GM23338 (cell line): ENCODE measurements at regions not wholly inside any gene's neighbourhood (a gene's known extent, or its start where the extent isn't known, plus 50 kb on each side); places are given as distances from the start of the nearest gene placed in this dataset.

Source experiments
- ATAC-seq: fragments of 200-7000 bp; cut with Tn5 transposase; 3 replicates; pipeline ENCODE4 v1.9.1; 2020
- DNase-seq: peaks from one replicate; pipeline ENCODE4 v3.0.0-alpha.2; 2015; ENCODE audit warnings: low spot score
- H2AFZ ChIP-seq: fragments of 200-600 bp; sonication (generic); 2 replicates; pipeline ENCODE4 v1.8.0; 2016; ENCODE audit warnings: antibody characterized with exemption, mild to moderate bottlenecking, moderate library complexity
- H3F3A ChIP-seq: fragments of 200-600 bp; sonication (generic); replicated peaks from 2 replicates; pipeline ENCODE4 v1.8.0; 2017; ENCODE audit warnings: antibody characterized with exemption, mixed run types, low read depth
- H3K27ac ChIP-seq: fragments of 200-600 bp; sonication (generic); 2 replicates; pipeline ENCODE4 v1.6.1; 2016; ENCODE audit warnings: low read depth
- H3K27me3 ChIP-seq: fragments of 200-600 bp; sonication (generic); 2 replicates; pipeline ENCODE4 v1.8.0; 2016; ENCODE audit warnings: mild to moderate bottlenecking, mixed run types, moderate library complexity; ENCODE audit not compliant: insufficient read depth
- H3K36me3 ChIP-seq: fragments of 200-600 bp; sonication (generic); 2 replicates; pipeline ENCODE4 v1.8.0; 2016; ENCODE audit warnings: mild to moderate bottlenecking; ENCODE audit not compliant: insufficient read depth
- H3K4me1 ChIP-seq: fragments of 200-600 bp; sonication (generic); 2 replicates; pipeline ENCODE4 v1.8.0; 2016; ENCODE audit warnings: mild to moderate bottlenecking, moderate library complexity; ENCODE audit not compliant: insufficient read depth
- H3K4me2 ChIP-seq: fragments of 200-600 bp; sonication (generic); 2 replicates; pipeline ENCODE4 v1.7.1; 2017; ENCODE audit warnings: mixed run types
- H3K4me3 ChIP-seq: fragments of 200-600 bp; sonication (generic); 2 replicates; pipeline ENCODE4 v1.6.1; 2016; ENCODE audit warnings: mixed run types
- H3K79me2 ChIP-seq: fragments of 200-600 bp; sonication (generic); replicated peaks from 2 replicates; pipeline ENCODE4 v1.8.0; 2017; ENCODE audit warnings: mild to moderate bottlenecking; ENCODE audit not compliant: insufficient read depth
- H3K9me2 ChIP-seq: fragments of 200-600 bp; sonication (generic); 2 replicates; pipeline ENCODE4 v1.8.0; 2017; ENCODE audit not compliant: insufficient read depth
- H4K20me1 ChIP-seq: fragments of 200-600 bp; sonication (generic); replicated peaks from 2 replicates; pipeline ENCODE4 v1.8.0; 2017; ENCODE audit warnings: mild to moderate bottlenecking; ENCODE audit not compliant: insufficient read depth
- H3K27ac Mint-ChIP-seq: 2 replicates; pipeline ENCODE4 v1.8.0; 2020; ENCODE audit warnings: inconsistent platforms, mild to moderate bottlenecking, moderate library complexity, mixed read lengths
- H3K27me3 Mint-ChIP-seq: 3 replicates; pipeline ENCODE4 v1.8.0; 2022; ENCODE audit warnings: low read depth, mild to moderate bottlenecking, moderate library complexity, mixed read lengths, inconsistent platforms; ENCODE audit not compliant: insufficient read depth, poor library complexity
- H3K36me3 Mint-ChIP-seq: 3 replicates; pipeline ENCODE4 v1.8.0; 2021; ENCODE audit warnings: low read depth, mild to moderate bottlenecking, inconsistent platforms, moderate library complexity, mixed read lengths
- H3K4me1 Mint-ChIP-seq: 3 replicates; pipeline ENCODE4 v1.8.0; 2020; ENCODE audit warnings: mild to moderate bottlenecking, inconsistent platforms, mixed read lengths
- H3K4me3 Mint-ChIP-seq: 3 replicates; pipeline ENCODE4 v1.8.0; 2021; ENCODE audit warnings: moderate library complexity, mild to moderate bottlenecking, inconsistent platforms, mixed read lengths
- H3K9me3 Mint-ChIP-seq: 3 replicates; pipeline ENCODE4 v1.8.0; 2020; ENCODE audit warnings: moderate library complexity, mild to moderate bottlenecking, inconsistent platforms, mixed read lengths
- CREB1 ChIP-seq: fragments of 250-450 bp; sonication (Bioruptor Pico); IDR thresholded peaks from 2 replicates; pipeline ENCODE4 v1.5.0; 2020; ENCODE audit warnings: low read depth, mild to moderate bottlenecking, moderate library complexity
- EZH2 ChIP-seq: fragments of 200-600 bp; sonication (generic); IDR thresholded peaks from one replicate; pipeline ENCODE4 v1.8.0; 2017; ENCODE audit warnings: antibody characterized with exemption, mild to moderate bottlenecking, low read depth; ENCODE audit not compliant: unreplicated experiment
- EZH2phosphoT487 ChIP-seq: fragments of 200-600 bp; sonication (generic); IDR thresholded peaks from one replicate; pipeline ENCODE4 v1.8.1; 2018; ENCODE audit warnings: antibody characterized with exemption; ENCODE audit not compliant: unreplicated experiment
- NANOG ChIP-seq: IDR thresholded peaks from 2 replicates; pipeline ENCODE4 v1.6.1; 2016; ENCODE audit warnings: antibody characterized with exemption, borderline replicate concordance
- STAT1 ChIP-seq: IDR thresholded peaks from one replicate; pipeline ENCODE4 v1.6.1; 2016; ENCODE audit warnings: antibody characterized with exemption; ENCODE audit not compliant: unreplicated experiment
- ZNF114 ChIP-seq: fragments of 250-450 bp; sonication (Bioruptor Pico); IDR thresholded peaks from 2 replicates; pipeline ENCODE4 v1.5.0; 2020; ENCODE audit warnings: mild to moderate bottlenecking, moderate library complexity
- ZNF331 ChIP-seq: fragments of 250-450 bp; sonication (Bioruptor Pico); IDR thresholded peaks from 2 replicates; pipeline ENCODE4 v1.5.0; 2020; ENCODE audit warnings: low read depth, mild to moderate bottlenecking, moderate library complexity
- TF ChIP-seq, protein P1 (sequence below), 2 experiments: fragments of 200-600 bp in 1 of 2; sonication (generic) in 1 of 2; conservative IDR thresholded peaks; 2 replicates each; pipeline versions ENCODE4 v1.5.1 to v1.6.1; 2016 to 2017; ENCODE audit warnings: antibody characterized with exemption in 2 of 2, low read depth in 2 of 2, mild to moderate bottlenecking in 2 of 2, moderate library complexity in 1 of 2
- TF ChIP-seq, protein P2 (sequence below): IDR thresholded peaks from 2 replicates; pipeline ENCODE4 v1.6.1; 2016; ENCODE audit warnings: antibody characterized with exemption

DNA sequence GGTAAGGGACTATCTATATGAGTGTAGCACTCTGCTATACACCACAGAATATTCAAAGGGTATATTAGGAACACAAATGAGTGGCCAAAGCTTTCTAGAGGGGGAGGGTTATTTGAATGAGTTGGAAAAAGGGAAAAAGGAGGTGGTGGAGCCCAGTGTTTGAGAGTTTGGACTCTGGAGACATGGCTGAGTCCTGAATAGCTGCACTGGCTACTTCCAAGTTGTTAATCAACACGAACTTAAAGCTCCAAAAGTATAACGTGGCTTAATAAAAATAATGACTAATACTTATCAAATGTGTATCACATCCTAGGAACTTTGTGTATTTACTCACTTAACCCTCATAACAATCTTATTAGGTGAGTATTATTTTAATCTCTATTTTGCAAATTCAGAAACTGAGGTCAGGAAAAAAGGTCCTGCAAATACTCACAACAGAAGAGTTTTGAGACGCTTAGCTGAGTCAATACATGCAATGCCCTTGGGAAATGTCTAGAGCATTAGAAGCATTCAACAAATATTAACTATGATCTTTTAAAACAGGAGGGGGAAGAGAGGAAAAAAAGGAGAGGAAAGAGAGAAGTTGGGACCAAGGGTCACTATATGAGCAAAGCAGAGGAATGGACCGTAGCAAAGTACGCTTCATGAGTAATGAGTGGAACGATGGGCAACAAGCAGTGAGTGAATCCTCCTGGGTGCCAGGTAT is 189.5 kb upstream of the HMGA2 start:
- H3K9me2 ChIP-seq = 0 out of 2 replicates have a peak, but pooled peaks cover 3% of the 10 kb centered on the region
- Mint-ChIP-seq H3K27me3 (peaks cover 1% of the 10 kb centered on the region), H3K36me3 (no peaks in the 10 kb centered on the region), H3K4me3 (no peak overlapping the region), H3K27ac (no peak overlapping the region), H3K4me1 (peaks cover 5% of the 10 kb centered on the region; the same call in 2 of the 3 replicates), H3K9me3 (no peaks in the 10 kb centered on the region)
- no peak overlapping the region for H3K27ac ChIP-seq
- no peak overlapping the region for H3K4me2 ChIP-seq
- DNase-seq (no peak), ATAC-seq (no peak)
- no peaks in the 10 kb centered on the region for H3K79me2 ChIP-seq
- H3K4me1 ChIP-seq = no peaks in the 10 kb centered on the region
- H3K36me3 ChIP-seq = no peaks in the 10 kb centered on the region
- H3K4me3 ChIP-seq = no peak overlapping the region
- no peaks in the 10 kb centered on the region for H4K20me1 ChIP-seq
- no peaks in the 10 kb centered on the region for H3K27me3 ChIP-seq
- TF ChIP-seq EZH2phosphoT487 = no peak
- no peak for TF ChIP-seq ZNF114
- no peak overlapping the region for H2AFZ ChIP-seq
- H3F3A ChIP-seq = no peaks in the 10 kb centered on the region

DNA sequence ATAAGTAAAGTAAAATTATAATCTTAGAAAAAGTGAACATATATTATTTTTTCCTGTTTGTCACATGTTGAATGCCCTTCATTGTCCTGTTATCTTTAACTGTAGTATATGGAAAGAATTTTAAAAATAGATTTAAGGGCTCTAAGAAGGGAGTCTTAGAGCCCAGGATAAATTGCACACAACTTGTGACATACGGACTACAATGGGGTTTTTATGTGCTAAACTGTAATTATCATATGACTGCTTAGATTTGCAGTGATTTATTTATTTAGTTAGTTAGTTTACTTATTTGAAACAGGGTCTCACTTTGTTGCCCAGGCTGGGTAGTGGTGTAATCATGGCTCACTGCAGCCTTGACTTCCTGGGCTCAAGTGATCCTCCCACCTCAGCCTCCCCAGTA is 187.8 kb upstream of the HMGA2 start:
- Mint-ChIP-seq H3K4me3 (no peak overlapping the region), H3K9me3 (no peaks in the 10 kb centered on the region), H3K36me3 (no peaks in the 10 kb centered on the region), H3K4me1 (peaks cover 5% of the 10 kb centered on the region; the same call in 2 of the 3 replicates), H3K27ac (no peak overlapping the region), H3K27me3 (peaks cover 1% of the 10 kb centered on the region)
- Histone ChIP-seq H3K27me3 (no peaks in the 10 kb centered on the region), H3K27ac (no peak overlapping the region), H3K9me2 (no peaks in the 10 kb centered on the region), H4K20me1 (no peaks in the 10 kb centered on the region), H3K79me2 (no peaks in the 10 kb centered on the region), H3K4me3 (no peak overlapping the region), H3K36me3 (no peaks in the 10 kb centered on the region), H2AFZ (no peak overlapping the region), H3K4me2 (no peak overlapping the region), H3F3A (no peaks in the 10 kb centered on the region), H3K4me1 (no peaks in the 10 kb centered on the region)
- no peak for DNase-seq
- TF ChIP-seq, protein P1, sequence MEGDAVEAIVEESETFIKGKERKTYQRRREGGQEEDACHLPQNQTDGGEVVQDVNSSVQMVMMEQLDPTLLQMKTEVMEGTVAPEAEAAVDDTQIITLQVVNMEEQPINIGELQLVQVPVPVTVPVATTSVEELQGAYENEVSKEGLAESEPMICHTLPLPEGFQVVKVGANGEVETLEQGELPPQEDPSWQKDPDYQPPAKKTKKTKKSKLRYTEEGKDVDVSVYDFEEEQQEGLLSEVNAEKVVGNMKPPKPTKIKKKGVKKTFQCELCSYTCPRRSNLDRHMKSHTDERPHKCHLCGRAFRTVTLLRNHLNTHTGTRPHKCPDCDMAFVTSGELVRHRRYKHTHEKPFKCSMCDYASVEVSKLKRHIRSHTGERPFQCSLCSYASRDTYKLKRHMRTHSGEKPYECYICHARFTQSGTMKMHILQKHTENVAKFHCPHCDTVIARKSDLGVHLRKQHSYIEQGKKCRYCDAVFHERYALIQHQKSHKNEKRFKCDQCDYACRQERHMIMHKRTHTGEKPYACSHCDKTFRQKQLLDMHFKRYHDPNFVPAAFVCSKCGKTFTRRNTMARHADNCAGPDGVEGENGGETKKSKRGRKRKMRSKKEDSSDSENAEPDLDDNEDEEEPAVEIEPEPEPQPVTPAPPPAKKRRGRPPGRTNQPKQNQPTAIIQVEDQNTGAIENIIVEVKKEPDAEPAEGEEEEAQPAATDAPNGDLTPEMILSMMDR (conservative IDR thresholded peaks at IDR 0.05; ENCODE audit: low read depth in 2 of 2) = no peak
- no peak for TF ChIP-seq EZH2
- ATAC-seq = no peak

DNA sequence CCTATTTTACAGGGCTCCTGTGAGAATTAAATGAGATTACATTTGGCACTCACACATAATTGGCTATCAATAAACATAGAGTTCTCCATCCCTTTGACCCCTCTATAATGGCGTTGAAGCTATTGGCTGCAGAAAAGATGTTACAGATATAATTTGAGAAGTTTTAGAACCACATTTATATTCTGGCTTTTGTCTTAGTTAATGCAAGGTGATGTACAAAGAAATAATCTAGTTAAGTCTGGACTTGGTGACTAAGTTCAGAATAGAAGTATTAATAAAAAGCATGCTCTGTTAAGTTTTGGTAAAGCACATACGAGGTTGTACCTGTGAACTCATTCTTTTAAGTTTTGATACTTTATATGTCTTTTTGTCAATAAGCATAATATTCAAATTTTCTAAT is 187.1 kb upstream of the HMGA2 start:
- Histone ChIP-seq H4K20me1 (no peaks in the 10 kb centered on the region), H3F3A (no peaks in the 10 kb centered on the region), H3K27ac (no peak overlapping the region), H3K4me2 (no peak overlapping the region), H2AFZ (no peak overlapping the region), H3K79me2 (no peaks in the 10 kb centered on the region), H3K9me2 (no peaks in the 10 kb centered on the region), H3K27me3 (no peaks in the 10 kb centered on the region), H3K4me1 (no peaks in the 10 kb centered on the region), H3K36me3 (no peaks in the 10 kb centered on the region), H3K4me3 (no peak overlapping the region)
- Mint-ChIP-seq H3K9me3 (no peaks in the 10 kb centered on the region), H3K27me3 (peaks cover 1% of the 10 kb centered on the region), H3K27ac (no peak overlapping the region), H3K4me1 (peaks cover 5% of the 10 kb centered on the region; the same call in 2 of the 3 replicates), H3K4me3 (no peak overlapping the region), H3K36me3 (no peaks in the 10 kb centered on the region)
- no peak for ATAC-seq
- DNase-seq = no peak
- TF ChIP-seq STAT1 = no peak
- TF ChIP-seq ZNF331 (CRISPR knock-in tag) = no peak
- TF ChIP-seq, protein P1 (conservative IDR thresholded peaks at IDR 0.05; ENCODE audit: low read depth in 2 of 2) = no peak
- TF ChIP-seq CREB1 = no peak
- TF ChIP-seq, protein P2, sequence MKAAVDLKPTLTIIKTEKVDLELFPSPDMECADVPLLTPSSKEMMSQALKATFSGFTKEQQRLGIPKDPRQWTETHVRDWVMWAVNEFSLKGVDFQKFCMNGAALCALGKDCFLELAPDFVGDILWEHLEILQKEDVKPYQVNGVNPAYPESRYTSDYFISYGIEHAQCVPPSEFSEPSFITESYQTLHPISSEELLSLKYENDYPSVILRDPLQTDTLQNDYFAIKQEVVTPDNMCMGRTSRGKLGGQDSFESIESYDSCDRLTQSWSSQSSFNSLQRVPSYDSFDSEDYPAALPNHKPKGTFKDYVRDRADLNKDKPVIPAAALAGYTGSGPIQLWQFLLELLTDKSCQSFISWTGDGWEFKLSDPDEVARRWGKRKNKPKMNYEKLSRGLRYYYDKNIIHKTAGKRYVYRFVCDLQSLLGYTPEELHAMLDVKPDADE = no peak
- no peak for TF ChIP-seq NANOG
